Skeletal muscle satellite cell (primary cell): ENCODE measurements at regions not wholly inside any gene's neighbourhood (a gene's known extent, or its start where the extent isn't known, plus 50 kb on each side); places are given as distances from the start of the nearest gene placed in this dataset.

Experiments used
- H3K27me3 ChIP-seq: 2 replicates; pipeline ENCODE4 v1.7.0; 2013; ENCODE audit warnings: low read length; ENCODE audit not compliant: control insufficient read depth, insufficient read depth
- H3K36me3 ChIP-seq: 2 replicates; pipeline ENCODE4 v1.7.0; 2013; ENCODE audit warnings: mild to moderate bottlenecking, control low read depth, low read length; ENCODE audit not compliant: insufficient read depth
- H3K4me1 ChIP-seq: 2 replicates; pipeline ENCODE4 v1.7.0; 2013; ENCODE audit warnings: low read length; ENCODE audit not compliant: control insufficient read depth, insufficient read depth
- H3K4me2 ChIP-seq: 2 replicates; pipeline ENCODE4 v1.7.0; 2013; ENCODE audit warnings: mild to moderate bottlenecking, low read length
- H3K4me3 ChIP-seq: 2 replicates; pipeline ENCODE4 v1.7.0; 2013; ENCODE audit warnings: low read length
- H3K9ac ChIP-seq: 2 replicates; pipeline ENCODE4 v1.7.0; 2013; ENCODE audit warnings: mild to moderate bottlenecking, low read depth, low read length, moderate library complexity
- H3K9me3 ChIP-seq: replicated peaks from 2 replicates; pipeline ENCODE4 v1.7.0; 2013; ENCODE audit warnings: mild to moderate bottlenecking, control low read depth, low read length

- Histone ChIP-seq H3K4me2 (no peak overlapping the region), H3K27me3 (no peaks in the 10 kb centered on the region), H3K4me3 (no peak overlapping the region), H3K4me1 (no peaks in the 10 kb centered on the region), H3K9ac (no peak overlapping the region), H3K9me3 (no peaks in the 10 kb centered on the region), H3K36me3 (no peaks in the 10 kb centered on the region)
Observed at GRCh38 chr3:15882577-15882976, 84.8 kb upstream of the ANKRD28 start.

GRCh38 chr3:15884132-15884531 lies 86.4 kb upstream of the ANKRD28 start:
- H3K9me3 ChIP-seq, result no peaks in the 10 kb centered on the region
- H3K9ac ChIP-seq, result no peak overlapping the region
- H3K4me2 ChIP-seq, result no peak overlapping the region
- H3K36me3 ChIP-seq, result no peaks in the 10 kb centered on the region
- no peaks in the 10 kb centered on the region for H3K4me1 ChIP-seq
- H3K27me3 ChIP-seq, result no peaks in the 10 kb centered on the region
- H3K4me3 ChIP-seq, result no peak overlapping the region

GRCh38 chr3:15886521-15886920 lies 88.7 kb upstream of the ANKRD28 start:
- Histone ChIP-seq H3K9me3 (no peaks in the 10 kb centered on the region), H3K4me2 (no peak overlapping the region), H3K27me3 (no peaks in the 10 kb centered on the region), H3K4me3 (no peak overlapping the region), H3K9ac (no peak overlapping the region), H3K36me3 (no peaks in the 10 kb centered on the region), H3K4me1 (no peaks in the 10 kb centered on the region)

GRCh38 chr3:15887261-15887660 lies 89.5 kb upstream of the ANKRD28 start:
- no peaks in the 10 kb centered on the region for H3K4me1 ChIP-seq
- no peak overlapping the region for H3K9ac ChIP-seq
- H3K36me3 ChIP-seq, result no peaks in the 10 kb centered on the region
- H3K4me2 ChIP-seq, result no peak overlapping the region
- no peak overlapping the region for H3K4me3 ChIP-seq
- no peaks in the 10 kb centered on the region for H3K27me3 ChIP-seq
- H3K9me3 ChIP-seq, result no peaks in the 10 kb centered on the region

GRCh38 chr3:15889936-15890335 lies 92.2 kb upstream of the ANKRD28 start:
- H3K4me1 ChIP-seq, result peaks cover 10% of the 10 kb centered on the region

GRCh38 chr3:15892311-15893227 lies 94.8 kb upstream of the ANKRD28 start:
- H3K27me3 ChIP-seq, result no peaks in the 10 kb centered on the region

More at GRCh38 chr3:15889936-15890335, 92.2 kb upstream of the ANKRD28 start:
- no peaks in the 10 kb centered on the region for H3K27me3 ChIP-seq
- H3K9me3 ChIP-seq, result no peaks in the 10 kb centered on the region
- H3K36me3 ChIP-seq, result no peaks in the 10 kb centered on the region
- H3K9ac ChIP-seq, result no peak overlapping the region
- H3K4me2 ChIP-seq, result no peak overlapping the region
- no peak overlapping the region for H3K4me3 ChIP-seq

GRCh38 chr3:15894382-15894781 lies 96.6 kb upstream of the ANKRD28 start:
- Histone ChIP-seq H3K4me1 (peaks cover 13% of the 10 kb centered on the region), H3K4me3 (no peak overlapping the region), H3K4me2 (no peak overlapping the region), H3K27me3 (no peaks in the 10 kb centered on the region), H3K9ac (no peak overlapping the region), H3K9me3 (no peaks in the 10 kb centered on the region), H3K36me3 (no peaks in the 10 kb centered on the region)

More at GRCh38 chr3:15892311-15893227, 94.8 kb upstream of the ANKRD28 start:
- no peaks in the 10 kb centered on the region for H3K9me3 ChIP-seq
- no peak overlapping the region for H3K4me2 ChIP-seq
- no peak overlapping the region for H3K4me3 ChIP-seq
- H3K4me1 ChIP-seq, result peaks cover 10% of the 10 kb centered on the region
- H3K9ac ChIP-seq, result no peak overlapping the region
- no peaks in the 10 kb centered on the region for H3K36me3 ChIP-seq

- H3K27me3 ChIP-seq, result no peaks in the 10 kb centered on the region
Observed at GRCh38 chr3:15896500-15896899, 98.7 kb upstream of the ANKRD28 start.

GRCh38 chr3:15899388-15899787 lies 101.6 kb upstream of the ANKRD28 start:
- H3K4me2 ChIP-seq, result no peak overlapping the region
- H3K9ac ChIP-seq, result no peak overlapping the region
- no peaks in the 10 kb centered on the region for H3K27me3 ChIP-seq
- no peaks in the 10 kb centered on the region for H3K36me3 ChIP-seq
- peaks cover 19% of the 10 kb centered on the region for H3K4me1 ChIP-seq
- H3K9me3 ChIP-seq, result no peaks in the 10 kb centered on the region
- H3K4me3 ChIP-seq, result no peak overlapping the region

More at GRCh38 chr3:15896500-15896899, 98.7 kb upstream of the ANKRD28 start:
- Histone ChIP-seq H3K9ac (no peak overlapping the region), H3K9me3 (no peaks in the 10 kb centered on the region), H3K36me3 (no peaks in the 10 kb centered on the region), H3K4me2 (no peak overlapping the region), H3K4me3 (no peak overlapping the region), H3K4me1 (peaks cover 13% of the 10 kb centered on the region)

GRCh38 chr3:15903164-15903563 lies 105.4 kb upstream of the ANKRD28 start:
- H3K4me3 ChIP-seq, result no peak overlapping the region
- H3K27me3 ChIP-seq, result no peaks in the 10 kb centered on the region
- H3K9me3 ChIP-seq, result no peaks in the 10 kb centered on the region
- H3K4me1 ChIP-seq, result peaks cover 20% of the 10 kb centered on the region
- no peaks in the 10 kb centered on the region for H3K36me3 ChIP-seq
- no peak overlapping the region for H3K4me2 ChIP-seq
- H3K9ac ChIP-seq, result peak overlapping the region; percentile 63

- peak overlapping the region; percentile 63 for H3K9ac ChIP-seq
- no peaks in the 10 kb centered on the region for H3K9me3 ChIP-seq
- H3K36me3 ChIP-seq, result no peaks in the 10 kb centered on the region
- no peaks in the 10 kb centered on the region for H3K27me3 ChIP-seq
- no peak overlapping the region for H3K4me3 ChIP-seq
- H3K4me2 ChIP-seq, result peak overlapping the region; percentile 3
- H3K4me1 ChIP-seq, result peaks cover 20% of the 10 kb centered on the region
Observed at GRCh38 chr3:15903759-15904720, 106.3 kb upstream of the ANKRD28 start.
